Activated CD4-positive, alpha-beta T cell treated with anti-CD3 and anti-CD28 coated beads, Interleukin-2, amount 50 U/mL, for 48 hours (primary cell): ENCODE measurements at regions not wholly inside any gene's neighbourhood (a gene's known extent, or its start where the extent isn't known, plus 50 kb on each side); places are given as distances from the start of the nearest gene placed in this dataset.
"Not testable (repeated sequence)": the region's sequence is repeated elsewhere in the genome, so short reads cannot be mapped to it uniquely, and the experiment has no call there.

Experiments used
- DNase-seq, 2 experiments: peaks; one replicate each; pipeline ENCODE4 v3.0.0-alpha.2; 2020

- DNase-seq = no peak
These were observed 799.3 kb upstream of the ACO1 start for GRCh38 chr9:31585158-31585557.

- no peak for DNase-seq
These were observed 797.3 kb upstream of the ACO1 start for GRCh38 chr9:31587146-31587545.

DNA sequence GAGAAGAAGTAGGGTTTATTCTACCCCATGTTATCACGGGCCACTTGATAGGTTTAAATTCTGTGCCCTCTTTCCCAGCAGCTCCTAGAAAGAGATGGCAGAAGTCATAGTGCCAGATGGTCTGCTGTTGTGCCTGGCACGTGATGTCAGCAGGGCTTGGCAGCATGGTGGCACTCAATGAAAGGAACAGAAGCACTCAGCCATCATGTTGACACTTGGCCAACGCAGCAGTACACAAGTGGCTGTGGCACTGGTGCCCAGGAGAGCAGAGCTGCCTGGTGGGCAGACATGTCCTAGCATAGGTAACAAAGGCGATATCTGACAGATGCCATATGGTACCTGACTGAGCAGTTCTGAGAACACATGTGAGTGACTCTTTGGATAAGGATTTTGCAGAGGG is 796.4 kb upstream of the ACO1 start:
- DNase-seq = no peak

DNA sequence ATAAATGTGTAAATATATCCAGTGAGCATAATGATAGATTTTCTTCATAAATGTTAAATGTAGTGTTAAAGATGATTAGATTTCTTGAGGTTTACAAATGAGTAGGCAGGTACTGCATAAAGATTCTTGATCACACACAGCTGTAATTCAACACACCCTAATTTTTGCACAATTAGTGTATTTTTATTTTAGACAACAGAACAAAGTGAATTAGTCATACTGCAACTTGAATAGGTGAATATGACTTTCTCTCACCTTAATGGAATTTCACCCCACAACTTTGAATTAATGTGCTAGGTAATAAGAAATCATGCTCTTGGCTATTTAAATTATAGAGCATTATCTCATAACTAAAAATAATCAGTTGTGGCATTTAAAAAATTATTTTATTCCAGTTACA is 795.7 kb upstream of the ACO1 start:
- no peak for DNase-seq

DNA sequence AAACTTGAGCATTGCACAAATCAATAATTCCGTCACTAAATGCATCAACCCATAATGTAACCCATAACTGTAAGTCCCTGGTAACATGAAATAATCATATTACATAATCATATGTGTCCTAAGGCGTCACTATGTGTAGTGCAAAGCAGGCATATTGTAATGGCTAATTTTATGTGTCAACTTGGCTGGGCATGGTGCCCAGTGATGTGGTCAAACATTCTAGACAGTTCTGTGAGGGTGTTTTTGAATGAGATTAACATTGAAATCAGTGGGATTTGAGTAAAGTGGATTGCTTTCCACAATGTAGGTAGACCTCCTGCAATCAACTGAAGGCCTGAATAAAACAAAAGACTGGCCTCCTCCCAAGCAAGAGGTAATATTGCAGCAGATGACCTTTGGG is 794.4 kb upstream of the ACO1 start:
- DNase-seq = no peak

GRCh38 chr9:31597086-31597485 is 787.4 kb upstream of the ACO1 start:
- not testable (repeated sequence) for DNase-seq

DNA sequence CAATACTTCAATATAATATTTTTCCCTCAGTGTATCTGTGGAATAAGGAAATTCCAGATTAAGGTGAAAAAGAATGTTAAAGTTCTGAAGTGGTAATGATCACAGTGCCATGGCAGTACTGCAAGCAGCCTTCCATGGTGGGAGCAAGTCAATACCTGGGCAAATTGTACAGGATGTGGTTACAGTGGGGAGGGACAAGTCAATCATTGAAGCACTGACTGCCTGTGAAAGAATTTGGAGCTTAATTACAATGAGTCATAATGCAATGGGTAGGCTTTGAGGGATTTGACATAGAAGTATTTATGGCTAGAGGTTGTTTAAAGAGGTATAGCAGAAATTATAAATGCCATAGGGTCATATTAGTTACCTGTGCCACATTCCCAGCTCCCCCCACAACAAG is 786.5 kb upstream of the ACO1 start:
- no peak for DNase-seq

DNA sequence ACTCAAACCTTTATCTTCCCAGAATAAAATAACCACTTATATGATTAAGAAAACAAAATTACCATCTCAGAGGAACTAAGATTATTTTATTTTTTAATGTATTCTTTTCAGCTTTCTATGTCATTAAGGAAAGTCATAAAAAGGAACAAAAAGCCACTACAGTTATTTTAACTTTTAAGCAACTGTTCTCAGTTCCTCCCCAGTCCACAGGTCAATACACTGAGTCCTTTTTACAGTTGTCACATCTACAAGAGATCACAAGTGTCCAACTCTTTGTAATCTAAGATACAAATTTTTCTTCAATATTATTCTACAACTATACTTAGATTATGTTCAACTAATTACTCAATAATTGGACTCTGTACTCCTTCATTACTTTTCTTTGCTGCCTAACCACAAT is 782.8 kb upstream of the ACO1 start:
- DNase-seq = no peak

- no peak for DNase-seq
These were observed 779.9 kb upstream of the ACO1 start for GRCh38 chr9:31604531-31604930.

- no peak for DNase-seq
These were observed 779.3 kb upstream of the ACO1 start for GRCh38 chr9:31605164-31605563.

GRCh38 chr9:31606678-31607077 is 777.8 kb upstream of the ACO1 start:
- no peak for DNase-seq

DNA sequence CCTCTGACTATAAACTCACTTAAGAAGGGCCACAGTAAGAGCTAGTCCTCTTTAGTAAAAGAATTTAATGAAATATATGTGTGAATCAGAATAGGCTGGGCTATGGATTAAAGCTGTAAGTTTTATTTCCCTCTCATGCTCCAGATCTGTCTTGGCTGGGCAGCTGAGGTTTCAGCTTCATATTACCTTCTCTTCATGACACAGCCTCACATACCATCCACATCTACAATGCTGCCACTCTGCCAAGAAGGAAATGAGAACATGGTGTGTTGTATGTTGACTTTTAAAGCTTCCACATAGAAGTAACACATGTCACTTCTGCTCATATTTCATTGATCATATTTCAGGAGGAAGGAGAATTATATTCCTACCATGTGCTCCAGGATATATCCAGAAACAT is 776.0 kb upstream of the ACO1 start:
- DNase-seq = no peak

- DNase-seq = no peak
These were observed 775.6 kb upstream of the ACO1 start for GRCh38 chr9:31608881-31609280.

DNA sequence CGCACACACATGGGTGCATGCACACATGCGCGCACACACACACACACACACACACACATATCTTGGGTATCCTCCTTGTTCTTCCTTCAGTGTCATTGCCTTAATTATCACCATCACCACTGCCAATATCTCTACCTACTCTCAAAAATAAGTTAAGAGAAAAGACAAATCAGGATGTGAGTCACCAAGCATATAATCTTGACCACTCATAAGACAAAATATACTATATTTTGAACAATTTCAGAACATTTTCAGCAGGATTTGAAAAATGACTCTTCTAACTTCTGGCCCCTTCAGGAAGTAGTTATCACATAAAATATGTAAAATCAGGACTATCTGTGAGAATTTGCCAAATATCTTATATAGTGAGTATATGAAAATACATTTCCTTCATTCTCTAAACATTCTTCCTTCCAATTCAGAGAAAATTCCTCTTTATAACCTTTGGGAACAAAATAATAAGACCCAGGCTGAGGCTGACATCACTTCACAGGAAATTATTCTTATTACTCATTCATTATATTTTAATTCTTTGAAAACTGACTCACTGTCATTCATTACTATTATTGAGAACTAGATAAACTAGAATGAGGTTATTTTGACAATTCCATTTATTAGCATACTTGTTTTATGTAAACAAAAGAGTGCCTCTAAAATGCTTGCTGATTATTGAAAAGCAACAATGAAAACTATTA is 772.0 kb upstream of the ACO1 start:
- no peak for DNase-seq

DNA sequence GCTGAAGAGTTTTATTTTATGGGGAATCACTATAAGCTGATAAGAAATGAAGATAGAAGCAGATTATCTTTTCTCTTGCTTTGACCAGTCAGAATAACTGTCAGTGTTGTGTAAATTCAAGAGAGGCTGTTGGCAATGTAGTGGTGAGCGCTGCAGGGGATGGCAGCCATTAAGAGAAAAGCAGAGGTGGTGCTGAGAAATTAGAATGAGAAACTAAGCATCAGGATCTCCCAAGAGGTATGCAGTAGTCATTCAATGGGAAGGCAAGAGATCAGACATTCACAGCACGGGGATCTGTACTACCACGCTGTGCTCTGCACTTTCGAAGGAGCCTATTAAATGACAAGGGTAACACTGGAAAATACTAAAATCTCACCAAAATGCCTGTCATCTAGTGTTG is 768.5 kb upstream of the ACO1 start:
- no peak for DNase-seq

GRCh38 chr9:31623511-31623910 is 760.9 kb upstream of the ACO1 start:
- DNase-seq = no peak

- no peak for DNase-seq
These were observed 755.2 kb upstream of the ACO1 start for GRCh38 chr9:31629292-31629691.

- DNase-seq = no peak
These were observed 747.2 kb upstream of the ACO1 start for GRCh38 chr9:31637265-31637664.

- no peak for DNase-seq
These were observed 746.6 kb upstream of the ACO1 start for GRCh38 chr9:31637861-31638260.

DNA sequence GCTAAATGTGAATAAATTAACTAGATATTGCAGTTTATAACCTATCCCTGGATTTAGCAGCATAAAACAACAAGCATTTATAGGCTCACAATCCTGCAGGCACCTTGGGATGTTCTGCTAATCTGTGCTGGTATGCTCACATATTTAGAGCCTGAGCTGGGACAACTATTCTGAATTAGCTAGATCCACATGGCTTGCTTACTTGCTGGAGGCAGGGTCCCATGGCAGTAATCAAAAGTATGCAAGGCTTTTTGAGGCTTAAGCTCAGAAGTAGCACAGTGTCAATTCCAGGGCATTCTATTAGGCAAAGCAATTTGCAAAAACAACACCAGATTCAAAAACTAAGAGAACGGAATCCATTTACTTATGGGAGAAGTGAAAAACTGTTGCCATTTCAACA is 745.0 kb upstream of the ACO1 start:
- no peak for DNase-seq

GRCh38 chr9:31669311-31669710 is 715.1 kb upstream of the ACO1 start:
- no peak for DNase-seq

GRCh38 chr9:31671011-31671410 is 713.4 kb upstream of the ACO1 start:
- DNase-seq = no peak

GRCh38 chr9:31674264-31674663 is 710.2 kb upstream of the ACO1 start:
- DNase-seq = no peak

DNA sequence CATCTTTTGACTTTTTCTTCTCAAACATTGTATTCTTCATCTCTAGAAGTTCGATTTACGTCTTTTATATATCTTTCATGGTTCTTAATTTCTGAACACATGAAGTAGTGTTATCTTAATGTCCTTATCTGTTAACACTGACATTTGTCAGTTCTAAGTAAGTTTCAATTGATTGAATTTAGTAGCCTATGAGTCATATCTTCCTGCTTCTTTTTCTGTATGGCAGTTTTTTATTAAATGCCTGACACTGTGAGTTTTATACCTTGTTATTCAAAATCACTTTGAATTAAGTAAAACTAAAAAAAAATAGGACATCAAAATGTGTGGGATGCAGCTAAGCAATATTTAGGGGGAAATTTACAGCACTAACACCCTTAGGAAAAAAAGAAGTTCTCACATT is 707.0 kb upstream of the ACO1 start:
- no peak for DNase-seq

DNA sequence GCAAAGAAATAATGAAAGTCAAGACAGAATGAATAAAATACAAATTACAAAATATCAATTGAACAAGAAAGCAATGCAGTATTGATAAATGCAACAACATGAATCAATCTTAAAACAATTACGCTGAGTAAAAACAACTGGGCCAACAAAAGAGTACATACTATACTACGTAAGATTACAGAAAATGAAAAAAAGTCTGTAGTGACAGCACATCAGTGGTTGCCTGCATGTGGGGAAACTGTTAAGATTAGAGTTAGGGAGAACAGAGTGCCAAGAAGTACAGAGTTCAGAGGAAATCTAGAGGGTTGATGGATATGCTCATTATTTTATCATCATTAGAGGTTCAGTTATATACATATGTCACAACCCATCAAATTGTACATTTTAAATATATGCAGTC is 706.6 kb upstream of the ACO1 start:
- no peak for DNase-seq

- no peak for DNase-seq
These were observed 701.3 kb upstream of the ACO1 start for GRCh38 chr9:31683116-31683515.
